HEK293 (cell line): ENCODE measurements at regions not wholly inside any gene's neighbourhood (a gene's known extent, or its start where the extent isn't known, plus 50 kb on each side); places are given as distances from the start of the nearest gene placed in this dataset.

Source experiments
- CTCF ChIA-PET: fragments of 350-600 bp; formaldehyde crosslinking; extraction: SDS; loops from one replicate; lab custom pipeline; 2021; ENCODE audit warnings: antibody characterized with exemption; lab: Yijun Ruan, JAX
- POLR2A ChIA-PET: fragments of 300-600 bp; formaldehyde crosslinking; extraction: SDS; loops from one replicate; lab custom pipeline; 2020; ENCODE audit warnings: antibody characterized with exemption, inconsistent platforms; lab: Yijun Ruan, JAX
- H3K27ac ChIP-seq: fragments of 200-500 bp; sonication (Bioruptor generic); 2 replicates; pipeline ENCODE4 v1.5.1; 2014; ENCODE audit warnings: low read depth, low read length, control low read depth, inconsistent platforms; ENCODE audit errors: extremely low read depth
- H3K36me3 ChIP-seq, 2 experiments: fragments of 200-500 bp in 1 of 2; sonication (Bioruptor generic) in 1 of 2; 1 replicate in 1 of 2; 2 replicates in 1 of 2; pipeline ENCODE4 v1.5.1; 2014 to 2017; ENCODE audit warnings: inconsistent platforms in 2 of 2, low read length in 2 of 2; ENCODE audit not compliant: control insufficient read depth in 2 of 2, insufficient read depth in 1 of 2
- H3K4me1 ChIP-seq: fragments of 200-500 bp; sonication (Bioruptor generic); 2 replicates; pipeline ENCODE4 v1.5.1; 2014; ENCODE audit warnings: mild to moderate bottlenecking, low read length, inconsistent platforms; ENCODE audit not compliant: control insufficient read depth, insufficient read depth
- H3K4me3 ChIP-seq: 2 replicates; pipeline ENCODE4 v1.5.1; 2011; ENCODE audit warnings: low read depth, mild to moderate bottlenecking, control low read depth, low read length, moderate library complexity
- H3K9me3 ChIP-seq: fragments of 200-500 bp; sonication (Bioruptor generic); 2 replicates; pipeline ENCODE4 v1.5.1; 2014; ENCODE audit warnings: low read depth, low read length, inconsistent platforms; ENCODE audit not compliant: control insufficient read depth, insufficient read depth
- RBAK ChIP-seq: fragments of 450-650 bp; formaldehyde crosslinking; IDR thresholded peaks from 2 replicates; pipeline ENCODE4 v1.5.1; 2016; ENCODE audit warnings: missing biosample characterization, missing genetic modification characterization
- SCRT2 ChIP-seq: fragments of 450-650 bp; formaldehyde crosslinking; IDR thresholded peaks from 2 replicates; pipeline ENCODE4 v1.5.1; 2016; ENCODE audit warnings: missing biosample characterization, missing genetic modification characterization
- SP2 ChIP-seq: fragments of 450-650 bp; formaldehyde crosslinking; IDR thresholded peaks from 2 replicates; pipeline ENCODE4 v1.5.1; 2016; ENCODE audit warnings: missing biosample characterization, missing genetic modification characterization
- TRIM28 ChIP-seq: IDR thresholded peaks from 2 replicates; pipeline ENCODE4 v1.6.1; 2011; ENCODE audit warnings: low read length, control low read depth, borderline replicate concordance
- ZBTB20 ChIP-seq: fragments of 450-650 bp; formaldehyde crosslinking; IDR thresholded peaks from 2 replicates; pipeline ENCODE4 v1.5.1; 2016; ENCODE audit warnings: missing biosample characterization, missing genetic modification characterization
- ZBTB48 ChIP-seq: fragments of 450-650 bp; formaldehyde crosslinking; IDR thresholded peaks from 2 replicates; pipeline ENCODE4 v1.5.1; 2016; ENCODE audit warnings: missing biosample characterization, missing genetic modification characterization
- ZNF146 ChIP-seq: fragments of 450-650 bp; formaldehyde crosslinking; IDR thresholded peaks from 2 replicates; pipeline ENCODE4 v1.5.1; 2016; ENCODE audit warnings: missing biosample characterization, missing genetic modification characterization
- ZNF16 ChIP-seq: fragments of 450-650 bp; formaldehyde crosslinking; IDR thresholded peaks from 2 replicates; pipeline ENCODE4 v1.5.1; 2016; ENCODE audit warnings: low read depth, missing biosample characterization, missing genetic modification characterization
- ZNF19 ChIP-seq: fragments of 450-650 bp; formaldehyde crosslinking; IDR thresholded peaks from 2 replicates; pipeline ENCODE4; 2016; ENCODE audit warnings: missing biosample characterization, missing genetic modification characterization, low read depth
- ZNF221 ChIP-seq: fragments of 450-650 bp; formaldehyde crosslinking; IDR thresholded peaks from 2 replicates; pipeline ENCODE4 v1.5.1; 2017; ENCODE audit warnings: missing biosample characterization, missing genetic modification characterization, borderline replicate concordance
- ZNF350 ChIP-seq: fragments of 450-650 bp; formaldehyde crosslinking; IDR thresholded peaks from 2 replicates; pipeline ENCODE4 v1.5.0; 2017; ENCODE audit warnings: missing biosample characterization, mild to moderate bottlenecking, missing genetic modification characterization
- ZNF37A ChIP-seq: fragments of 450-650 bp; IDR thresholded peaks from 2 replicates; pipeline ENCODE4 v1.5.1; 2018; ENCODE audit warnings: missing biosample characterization, missing genetic modification characterization
- ZNF621 ChIP-seq: fragments of 450-650 bp; formaldehyde crosslinking; IDR thresholded peaks from 2 replicates; pipeline ENCODE4 v1.5.1; 2017; ENCODE audit warnings: missing biosample characterization, missing genetic modification characterization
- ZNF768 ChIP-seq: fragments of 450-650 bp; formaldehyde crosslinking; IDR thresholded peaks from 2 replicates; pipeline ENCODE4 v1.5.1; 2018; ENCODE audit warnings: missing biosample characterization, mild to moderate bottlenecking, missing genetic modification characterization
- TF ChIP-seq, protein P1 (sequence below): fragments of 450-650 bp; formaldehyde crosslinking; IDR thresholded peaks from 2 replicates; pipeline ENCODE4 v1.5.1; 2016; ENCODE audit warnings: missing biosample characterization, missing genetic modification characterization, borderline replicate concordance
- TF ChIP-seq, protein P2 (sequence below): fragments of 450-650 bp; formaldehyde crosslinking; IDR thresholded peaks from 2 replicates; pipeline ENCODE4 v1.5.0; 2017; ENCODE audit warnings: missing biosample characterization, missing genetic modification characterization, borderline replicate concordance
- TF ChIP-seq, protein P3 (sequence below): fragments of 450-650 bp; formaldehyde crosslinking; IDR thresholded peaks from 2 replicates; pipeline ENCODE4 v1.5.1; 2016; ENCODE audit warnings: missing biosample characterization, missing genetic modification characterization

DNA sequence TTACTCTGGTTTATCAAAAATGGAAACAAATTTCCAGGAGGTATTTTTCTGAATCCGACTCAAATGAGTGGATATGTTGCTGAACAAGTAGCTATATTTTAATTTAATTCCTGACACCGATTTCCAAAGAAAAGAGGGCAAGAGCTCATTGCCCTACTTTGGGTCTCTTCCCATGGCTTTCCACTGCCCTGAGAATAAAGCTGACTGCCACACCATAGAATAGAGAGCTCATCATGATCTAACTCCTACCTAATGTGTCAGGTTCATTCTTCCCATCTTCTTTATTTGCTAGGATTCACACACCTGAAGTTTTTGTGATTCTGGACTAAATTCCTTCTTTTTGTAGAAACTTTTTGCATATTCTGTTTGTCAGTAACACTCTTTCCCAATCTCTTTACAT lies 792.1 kb downstream of the DTWD2 start (continued):
- no peak for TF ChIP-seq ZNF221 (tag by site-specific recombination)
- TF ChIP-seq ZBTB48 (tag by site-specific recombination) = no peak
- TF ChIP-seq RBAK (tag by site-specific recombination) = no peak

DNA sequence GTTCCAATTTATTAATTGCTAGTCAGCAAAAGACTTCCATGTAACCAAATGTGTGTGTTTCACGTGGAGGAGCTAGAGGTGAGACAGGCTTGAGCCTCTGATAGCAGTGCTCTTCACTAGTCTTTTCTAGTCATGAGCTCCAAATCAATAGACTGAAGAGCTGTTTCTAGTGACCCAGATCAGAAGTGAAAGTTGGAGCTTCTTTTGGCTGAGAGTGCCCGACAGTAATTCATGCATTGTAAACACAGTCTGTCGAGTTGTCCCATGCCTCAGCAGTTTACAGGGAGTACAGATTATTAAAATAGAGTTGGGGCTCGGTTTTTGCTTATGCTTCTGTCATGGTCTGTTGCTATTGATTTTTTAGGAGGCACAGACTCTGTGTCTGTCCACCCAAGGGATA lies 793.1 kb downstream of the DTWD2 start:
- Histone ChIP-seq H3K27ac (no peak overlapping the region), H3K36me3 (no peaks in the 10 kb centered on the region), H3K4me3 (no peak overlapping the region), H3K4me1 (no peaks in the 10 kb centered on the region), H3K9me3 (no peaks in the 10 kb centered on the region)
- no peak for TF ChIP-seq ZNF19 (tag by site-specific recombination)
- TF ChIP-seq ZNF621 (tag by site-specific recombination) = no peak
- TF ChIP-seq, protein P1, sequence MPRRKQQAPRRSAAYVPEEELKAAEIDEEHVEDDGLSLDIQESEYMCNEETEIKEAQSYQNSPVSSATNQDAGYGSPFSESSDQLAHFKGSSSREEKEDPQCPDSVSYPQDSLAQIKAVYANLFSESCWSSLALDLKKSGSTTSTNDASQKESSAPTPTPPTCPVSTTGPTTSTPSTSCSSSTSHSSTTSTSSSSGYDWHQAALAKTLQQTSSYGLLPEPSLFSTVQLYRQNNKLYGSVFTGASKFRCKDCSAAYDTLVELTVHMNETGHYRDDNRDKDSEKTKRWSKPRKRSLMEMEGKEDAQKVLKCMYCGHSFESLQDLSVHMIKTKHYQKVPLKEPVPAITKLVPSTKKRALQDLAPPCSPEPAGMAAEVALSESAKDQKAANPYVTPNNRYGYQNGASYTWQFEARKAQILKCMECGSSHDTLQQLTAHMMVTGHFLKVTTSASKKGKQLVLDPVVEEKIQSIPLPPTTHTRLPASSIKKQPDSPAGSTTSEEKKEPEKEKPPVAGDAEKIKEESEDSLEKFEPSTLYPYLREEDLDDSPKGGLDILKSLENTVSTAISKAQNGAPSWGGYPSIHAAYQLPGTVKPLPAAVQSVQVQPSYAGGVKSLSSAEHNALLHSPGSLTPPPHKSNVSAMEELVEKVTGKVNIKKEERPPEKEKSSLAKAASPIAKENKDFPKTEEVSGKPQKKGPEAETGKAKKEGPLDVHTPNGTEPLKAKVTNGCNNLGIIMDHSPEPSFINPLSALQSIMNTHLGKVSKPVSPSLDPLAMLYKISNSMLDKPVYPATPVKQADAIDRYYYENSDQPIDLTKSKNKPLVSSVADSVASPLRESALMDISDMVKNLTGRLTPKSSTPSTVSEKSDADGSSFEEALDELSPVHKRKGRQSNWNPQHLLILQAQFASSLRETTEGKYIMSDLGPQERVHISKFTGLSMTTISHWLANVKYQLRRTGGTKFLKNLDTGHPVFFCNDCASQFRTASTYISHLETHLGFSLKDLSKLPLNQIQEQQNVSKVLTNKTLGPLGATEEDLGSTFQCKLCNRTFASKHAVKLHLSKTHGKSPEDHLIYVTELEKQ (tag by site-specific recombination) = no peak
- no peak for TF ChIP-seq ZNF146 (tag by site-specific recombination)
- no peak for TF ChIP-seq ZNF16 (tag by site-specific recombination)
- no peak for TF ChIP-seq SP2
- TF ChIP-seq, protein P2, sequence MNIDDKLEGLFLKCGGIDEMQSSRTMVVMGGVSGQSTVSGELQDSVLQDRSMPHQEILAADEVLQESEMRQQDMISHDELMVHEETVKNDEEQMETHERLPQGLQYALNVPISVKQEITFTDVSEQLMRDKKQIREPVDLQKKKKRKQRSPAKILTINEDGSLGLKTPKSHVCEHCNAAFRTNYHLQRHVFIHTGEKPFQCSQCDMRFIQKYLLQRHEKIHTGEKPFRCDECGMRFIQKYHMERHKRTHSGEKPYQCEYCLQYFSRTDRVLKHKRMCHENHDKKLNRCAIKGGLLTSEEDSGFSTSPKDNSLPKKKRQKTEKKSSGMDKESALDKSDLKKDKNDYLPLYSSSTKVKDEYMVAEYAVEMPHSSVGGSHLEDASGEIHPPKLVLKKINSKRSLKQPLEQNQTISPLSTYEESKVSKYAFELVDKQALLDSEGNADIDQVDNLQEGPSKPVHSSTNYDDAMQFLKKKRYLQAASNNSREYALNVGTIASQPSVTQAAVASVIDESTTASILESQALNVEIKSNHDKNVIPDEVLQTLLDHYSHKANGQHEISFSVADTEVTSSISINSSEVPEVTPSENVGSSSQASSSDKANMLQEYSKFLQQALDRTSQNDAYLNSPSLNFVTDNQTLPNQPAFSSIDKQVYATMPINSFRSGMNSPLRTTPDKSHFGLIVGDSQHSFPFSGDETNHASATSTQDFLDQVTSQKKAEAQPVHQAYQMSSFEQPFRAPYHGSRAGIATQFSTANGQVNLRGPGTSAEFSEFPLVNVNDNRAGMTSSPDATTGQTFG (tag by site-specific recombination) = no peak
- TF ChIP-seq ZNF350 (tag by site-specific recombination) = no peak
- no peak for TF ChIP-seq ZBTB20
- TF ChIP-seq ZNF37A (tag by site-specific recombination) = no peak
- no peak for TF ChIP-seq ZNF768 (tag by site-specific recombination)
- ChIA-PET POLR2A (no interaction called here), CTCF (no interaction called here)

DNA sequence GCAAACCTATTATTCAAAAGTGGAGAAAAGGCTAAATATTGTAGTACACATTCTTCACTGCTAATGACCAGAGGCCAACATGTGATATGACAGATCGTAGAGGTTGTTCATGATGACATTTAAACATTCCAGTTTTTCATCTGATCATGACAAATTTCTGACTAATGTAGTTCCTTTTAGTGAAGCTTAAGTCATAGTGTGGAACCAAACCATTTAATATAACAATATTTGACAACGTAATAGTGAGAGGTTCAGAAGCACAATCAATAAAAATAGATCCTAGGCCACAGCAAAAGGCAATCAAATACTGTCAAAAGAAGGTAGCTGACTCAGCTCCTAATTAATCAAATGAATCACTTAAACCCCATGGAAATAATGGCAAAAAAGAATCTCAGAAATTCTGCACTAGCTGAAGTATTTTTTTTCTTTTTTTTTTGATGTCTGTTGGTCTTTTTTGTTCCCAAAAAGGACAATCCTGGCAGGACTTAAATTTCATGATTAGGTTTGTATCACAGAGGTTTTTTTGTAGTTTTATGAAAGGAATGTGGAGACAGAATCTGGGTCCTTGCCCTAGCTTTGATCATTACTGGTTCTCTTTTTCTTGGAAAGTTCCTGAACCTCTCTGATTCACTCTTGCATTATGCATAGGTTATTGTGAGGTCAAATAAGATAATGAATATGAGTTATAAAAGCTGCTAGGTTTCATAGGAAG lies 795.0 kb downstream of the DTWD2 start:
- POLR2A ChIA-PET = no interaction called here
- TF ChIP-seq, protein P3, sequence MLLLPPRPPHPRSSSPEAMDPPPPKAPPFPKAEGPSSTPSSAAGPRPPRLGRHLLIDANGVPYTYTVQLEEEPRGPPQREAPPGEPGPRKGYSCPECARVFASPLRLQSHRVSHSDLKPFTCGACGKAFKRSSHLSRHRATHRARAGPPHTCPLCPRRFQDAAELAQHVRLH (tag by site-specific recombination) = no peak
- no peak for TF ChIP-seq TRIM28
- TF ChIP-seq SCRT2 (tag by site-specific recombination) = no peak
- TF ChIP-seq, all 188 proteins: peak for 0
- Histone ChIP-seq H3K27ac (no peak overlapping the region), H3K36me3 (no peaks in the 10 kb centered on the region), H3K4me1 (no peaks in the 10 kb centered on the region), H3K4me3 (no peak overlapping the region), H3K9me3 (no peaks in the 10 kb centered on the region)
- CTCF ChIA-PET = no interaction called here
